HT-29 (cell line): ENCODE measurements at regions not wholly inside any gene's neighbourhood (a gene's known extent, or its start where the extent isn't known, plus 50 kb on each side); places are given as distances from the start of the nearest gene placed in this dataset.

ENCODE experiments used
- DNase-seq: peaks from one replicate; pipeline ENCODE4 v3.0.0-alpha.2; 2015; ENCODE audit warnings: low spot score

GRCh38 chr1:55586771-55587170 is 371.6 kb upstream of the USP24 start:
- DNase-seq = no peak

DNA sequence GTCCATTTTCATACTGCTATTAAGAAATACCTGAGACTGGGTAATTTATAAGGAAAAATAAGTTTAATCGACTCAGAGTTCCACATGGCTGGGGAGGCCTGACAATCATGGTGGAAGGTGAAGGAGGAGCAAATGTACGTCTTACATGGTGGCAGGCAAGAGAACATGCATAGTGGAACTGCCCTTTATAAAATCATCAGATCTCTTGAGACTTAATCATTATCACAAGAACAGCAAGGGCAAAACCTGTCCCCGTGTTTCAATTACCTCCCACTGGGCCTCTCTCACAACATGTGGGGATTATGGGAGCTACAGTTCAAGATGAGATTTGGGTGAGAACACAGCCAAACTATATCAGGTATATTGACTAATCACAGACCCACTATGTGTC is 370.2 kb upstream of the USP24 start:
- no peak for DNase-seq

DNA sequence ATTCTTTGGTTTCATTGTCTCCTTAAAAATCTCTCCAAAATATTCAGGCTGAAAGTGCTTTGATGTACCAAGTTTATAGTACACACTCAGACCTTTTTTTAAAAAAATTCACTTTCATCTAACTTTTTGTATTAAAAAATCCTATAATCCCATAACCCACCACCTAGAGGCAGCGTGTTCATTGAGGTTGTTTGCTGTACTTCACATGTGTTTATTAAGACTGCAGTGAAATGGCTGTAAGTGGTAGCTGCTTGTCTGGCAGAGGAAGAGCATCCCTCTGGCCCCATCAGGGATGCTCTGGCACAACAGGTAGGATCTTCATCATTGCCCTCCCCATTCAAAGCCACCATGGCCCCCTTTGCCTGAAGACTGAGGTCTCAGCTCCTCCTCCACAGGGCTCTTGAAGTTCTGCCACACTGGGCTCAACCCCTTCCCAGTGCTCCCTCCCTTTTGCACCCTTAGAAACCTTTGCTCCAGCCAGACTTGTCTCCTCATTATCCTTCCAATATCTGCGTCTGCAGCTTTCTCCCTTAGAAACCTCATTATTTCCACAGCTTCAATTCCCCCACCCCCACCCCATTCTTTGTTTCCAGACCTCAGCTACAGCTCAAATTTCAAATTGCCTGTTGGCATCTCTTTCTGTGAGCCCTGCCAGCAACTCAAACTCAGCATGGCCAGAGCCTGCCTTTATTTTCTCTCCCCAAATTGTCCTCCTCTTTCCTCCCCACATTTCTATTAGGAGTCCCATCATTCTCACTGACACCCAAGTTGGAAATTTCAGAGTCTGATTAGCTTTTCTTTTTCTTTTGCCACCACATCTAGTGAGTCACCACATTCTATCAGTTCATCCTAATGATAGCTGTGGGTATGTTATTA is 369.6 kb upstream of the USP24 start:
- no peak for DNase-seq

- DNase-seq = no peak
These were observed 366.9 kb upstream of the USP24 start for GRCh38 chr1:55582084-55582483.

DNA sequence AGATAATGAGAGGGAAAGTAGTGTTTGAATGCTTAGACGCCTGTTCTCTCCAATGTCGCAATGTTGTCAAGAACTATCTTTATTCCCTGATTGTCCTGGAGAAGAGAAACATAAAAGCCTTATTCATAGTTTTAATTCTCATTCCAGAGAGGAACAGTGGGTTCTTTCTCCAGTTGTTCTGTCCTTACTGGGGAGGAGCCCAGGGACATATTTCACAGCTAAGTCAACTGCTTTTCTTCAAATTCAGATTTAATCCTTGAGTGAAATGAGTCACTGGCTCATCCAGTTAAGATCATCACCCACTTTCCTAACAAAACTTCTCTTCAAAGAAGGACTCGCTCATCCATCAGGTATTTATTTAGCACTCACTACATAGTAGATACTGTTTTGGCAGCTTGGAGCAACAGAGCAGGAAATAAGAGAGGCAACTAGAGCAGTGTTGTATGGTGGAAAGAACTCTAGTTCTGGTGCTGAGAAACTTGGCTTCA is 365.7 kb upstream of the USP24 start:
- no peak for DNase-seq

DNA sequence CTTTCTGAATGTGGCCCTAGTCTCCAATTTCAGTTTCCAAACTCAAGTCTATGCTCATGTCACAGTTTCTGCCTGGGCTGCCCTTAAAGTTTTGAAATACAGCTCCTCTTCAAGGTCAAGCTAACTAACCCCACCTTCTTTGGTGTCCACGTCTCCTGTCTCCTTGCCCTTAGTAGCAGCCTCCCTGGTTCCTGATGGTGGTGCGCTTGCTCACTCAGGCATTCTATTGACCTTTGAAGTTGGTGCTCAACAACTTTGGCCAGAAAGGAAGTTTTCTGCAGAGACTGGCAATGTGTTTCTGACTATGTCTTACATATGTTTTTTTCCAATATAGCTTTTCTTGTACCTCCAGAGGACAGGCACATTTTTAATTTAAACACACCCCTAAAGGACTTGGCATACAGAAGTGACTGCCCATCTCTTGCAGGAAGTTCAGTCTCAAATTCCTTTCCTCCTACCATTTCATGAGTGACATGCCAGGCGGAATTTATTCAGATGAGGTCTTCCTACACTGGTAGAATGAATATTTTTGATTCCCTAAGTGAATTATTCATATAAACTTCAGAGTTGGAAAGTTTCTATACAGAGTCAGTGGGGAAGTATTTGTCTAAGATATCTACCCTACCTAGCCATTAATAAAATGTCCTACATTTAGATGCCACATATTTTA is 364.3 kb upstream of the USP24 start:
- DNase-seq = no peak

- DNase-seq = no peak
These were observed 363.5 kb upstream of the USP24 start for GRCh38 chr1:55578646-55579045.

DNA sequence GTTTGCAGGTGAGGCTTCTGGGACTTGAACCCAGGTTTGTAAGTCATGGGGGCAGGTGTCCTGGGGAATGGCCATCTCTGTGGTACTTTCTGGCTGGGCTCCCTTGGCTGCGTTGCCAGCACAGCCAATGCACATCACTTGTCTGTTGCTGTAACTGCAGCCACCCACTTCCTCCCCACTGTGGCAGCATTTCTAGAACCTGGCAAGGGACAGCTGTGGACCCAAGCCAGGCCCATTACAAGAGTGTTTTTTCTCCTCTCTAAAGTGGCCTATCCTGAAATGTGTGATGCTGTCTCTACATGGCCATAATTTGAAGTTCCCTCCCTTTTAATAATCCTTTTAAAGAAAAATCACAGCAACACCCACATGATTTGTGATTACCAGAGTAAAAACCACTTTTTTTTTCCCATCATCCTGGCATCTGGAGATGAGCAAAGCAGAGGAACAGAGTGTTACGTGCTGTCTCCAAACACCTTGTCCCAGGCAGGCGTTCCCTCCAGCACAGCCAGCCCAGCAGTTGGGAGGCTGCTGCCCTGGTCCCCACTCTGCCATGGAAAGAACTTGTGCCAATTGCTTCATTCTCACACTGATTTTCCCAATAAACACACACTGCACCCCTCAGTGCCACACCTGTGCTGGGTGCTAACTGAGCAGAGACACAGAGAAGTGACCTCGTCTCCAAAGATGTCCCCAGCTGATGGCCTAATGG is 360.6 kb upstream of the USP24 start:
- no peak for DNase-seq

DNA sequence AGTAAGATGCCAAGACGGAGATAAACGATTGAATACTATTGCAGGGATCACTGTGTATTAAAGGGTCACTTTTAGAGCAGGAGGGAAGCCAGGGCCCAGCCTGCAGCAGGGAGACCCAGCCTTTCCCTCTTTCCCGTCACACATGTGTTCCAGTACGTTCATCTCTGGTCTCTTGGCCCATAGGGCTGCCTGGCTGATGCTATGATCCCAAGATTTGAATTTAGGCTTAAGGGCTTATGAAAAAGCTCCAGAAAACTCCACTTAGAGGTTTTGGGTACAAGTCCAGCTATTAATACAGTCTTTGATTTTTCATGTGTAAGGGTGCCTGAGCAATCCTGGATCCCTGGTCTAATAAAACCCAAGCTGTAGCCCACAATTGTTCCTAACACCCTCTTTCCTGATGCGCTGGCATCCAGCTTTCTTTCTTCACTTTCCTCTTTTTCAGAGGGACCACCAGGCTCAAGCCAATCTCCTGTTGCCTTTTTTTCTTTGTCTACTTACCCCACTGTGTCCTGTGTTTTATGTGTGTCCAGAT is 359.6 kb upstream of the USP24 start:
- no peak for DNase-seq

GRCh38 chr1:55572878-55573734 is 357.9 kb upstream of the USP24 start:
- DNase-seq = no peak

- no peak for DNase-seq
These were observed 356.6 kb upstream of the USP24 start for GRCh38 chr1:55571767-55572166.

DNA sequence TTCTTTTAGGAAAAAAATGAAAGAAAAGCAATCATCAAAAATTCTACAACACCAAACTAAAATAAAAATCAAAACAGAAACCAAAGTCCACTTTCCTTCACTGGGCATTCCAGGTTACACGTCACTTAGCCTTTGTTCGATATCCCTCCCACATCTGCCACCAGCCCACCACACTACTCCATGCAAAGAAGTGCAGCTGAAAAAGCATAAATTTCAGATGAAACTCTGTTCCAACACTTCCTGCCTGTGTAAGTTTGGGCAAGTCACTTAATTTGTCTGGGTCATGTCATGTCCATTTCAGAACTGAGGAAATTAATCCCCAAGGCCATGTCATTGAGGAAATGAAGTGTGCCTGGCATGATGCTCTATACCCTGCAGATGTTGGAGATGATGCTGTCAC is 354.3 kb upstream of the USP24 start:
- DNase-seq = no peak

- no peak for DNase-seq
These were observed 353.6 kb upstream of the USP24 start for GRCh38 chr1:55568732-55569131.

DNA sequence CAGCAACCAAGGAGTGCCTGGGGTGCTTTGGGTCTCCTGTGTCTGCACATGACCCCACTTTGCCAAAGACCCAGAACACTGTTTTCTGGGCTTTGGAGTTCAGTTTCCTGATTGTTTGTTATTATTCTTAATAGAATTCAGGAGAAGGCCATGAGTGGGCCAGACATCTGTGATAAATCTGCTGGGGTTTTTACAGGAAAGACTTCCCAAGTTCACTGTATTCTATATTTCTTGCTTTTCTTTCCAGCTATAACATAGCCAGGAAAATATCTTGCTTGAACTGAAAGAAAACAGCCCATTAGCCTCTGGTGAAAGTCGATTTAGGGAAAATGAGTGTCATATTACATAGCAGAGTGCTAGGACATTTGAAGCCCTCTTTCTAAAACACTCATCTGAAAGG is 345.1 kb upstream of the USP24 start:
- DNase-seq = no peak

- no peak for DNase-seq
These were observed 344.7 kb upstream of the USP24 start for GRCh38 chr1:55559842-55560241.

GRCh38 chr1:55559161-55559611 is 344.0 kb upstream of the USP24 start:
- DNase-seq = no peak

GRCh38 chr1:55558515-55558914 is 343.4 kb upstream of the USP24 start:
- no peak for DNase-seq

- DNase-seq = no peak
These were observed 341.0 kb upstream of the USP24 start for GRCh38 chr1:55555956-55556725.

GRCh38 chr1:55554611-55555010 is 339.4 kb upstream of the USP24 start:
- no peak for DNase-seq

DNA sequence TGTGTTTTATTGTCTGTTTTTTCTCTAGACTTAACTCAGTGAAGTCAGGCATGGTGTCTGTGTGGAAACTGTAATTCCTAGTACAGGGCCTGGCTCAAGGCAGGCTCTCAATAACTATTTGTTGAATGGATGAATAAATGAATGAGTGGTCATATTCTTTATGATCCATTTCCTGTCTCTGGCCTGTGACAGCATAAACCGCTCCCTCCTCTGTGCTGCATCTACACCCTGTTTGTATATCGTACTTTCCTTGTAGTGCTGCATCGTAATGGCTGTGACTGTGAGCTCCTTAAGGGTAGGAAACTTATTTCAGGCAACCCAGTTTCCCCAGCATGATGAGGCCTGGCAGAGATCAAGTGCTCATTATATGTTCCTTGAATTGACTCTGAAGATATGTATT is 337.5 kb upstream of the USP24 start:
- DNase-seq = no peak
